ENCODE measurements at regions not wholly inside any gene's neighbourhood (a gene's known extent, or its start where the extent isn't known, plus 50 kb on each side); places are given as distances from the start of the nearest gene placed in this dataset.

- dilution Hi-C loops (cut with MboI; ENCODE audit: extremely low pct_ligation_motif_present, low sequenced_read_pairs) = no loop called here
- Histone ChIP-seq H3K79me2 (ENCODE audit: control insufficient read depth, insufficient read depth, low read length) (no peaks in the 10 kb centered on the region), H3K27ac (ENCODE audit: control insufficient read depth, insufficient read depth, low read length) (no peak overlapping the region), H3K9ac (ENCODE audit: control insufficient read depth, extremely low read depth, insufficient read depth, low read length) (no peak overlapping the region), H3K4me1 (ENCODE audit: control insufficient read depth, extremely low read depth, insufficient read depth, low read length) (peaks cover 2% of the 10 kb centered on the region), H3K9me1 (ENCODE audit: control insufficient read depth, extremely low read depth, insufficient read depth, low read length) (no peaks in the 10 kb centered on the region), H4K20me1 (ENCODE audit: control insufficient read depth, extremely low read depth, insufficient read depth, low read length) (no peaks in the 10 kb centered on the region), H3K9me3 (ENCODE audit: control insufficient read depth, low read depth, low read length) (no peaks in the 10 kb centered on the region), H2AFZ (ENCODE audit: control insufficient read depth, low read length) (no peak overlapping the region), H3K4me3 (ENCODE audit: control insufficient read depth in 2 of 3, extremely low read depth in 1 of 3, insufficient read depth in 2 of 3, low read depth in 1 of 3, low read length in 3 of 3) (no peak overlapping the region), H3K27me3 (ENCODE audit: control insufficient read depth, extremely low read depth, insufficient read depth, low read length) (no peaks in the 10 kb centered on the region), H3K4me2 (ENCODE audit: control insufficient read depth, extremely low read depth, insufficient read depth, low read depth, low read length) (no peak overlapping the region), H3K36me3 (ENCODE audit: control insufficient read depth in 2 of 2, extremely low read depth in 1 of 2, insufficient read depth in 2 of 2, low read length in 2 of 2) (no peaks in the 10 kb centered on the region)
- TF ChIP-seq EZH2 (IDR thresholded peaks at IDR 0.05; ENCODE audit: low read length) (no peak), CTCF (optimal IDR thresholded peaks at IDR 0.05 in 1 of 3, IDR thresholded peaks at IDR 0.05 in 1 of 3, conservative IDR thresholded peaks at IDR 0.05 in 1 of 3; ENCODE audit: extremely low read depth in 1 of 3, insufficient read depth in 2 of 3, low read length in 3 of 3) (no peak)
- DNase-seq (ENCODE audit: low read depth, low spot score) = no peak
- FAIRE-seq = no peak
These were observed 60.6 kb upstream of the DDHD1 start for GRCh38 chr14:53213761-53214160.

DNA sequence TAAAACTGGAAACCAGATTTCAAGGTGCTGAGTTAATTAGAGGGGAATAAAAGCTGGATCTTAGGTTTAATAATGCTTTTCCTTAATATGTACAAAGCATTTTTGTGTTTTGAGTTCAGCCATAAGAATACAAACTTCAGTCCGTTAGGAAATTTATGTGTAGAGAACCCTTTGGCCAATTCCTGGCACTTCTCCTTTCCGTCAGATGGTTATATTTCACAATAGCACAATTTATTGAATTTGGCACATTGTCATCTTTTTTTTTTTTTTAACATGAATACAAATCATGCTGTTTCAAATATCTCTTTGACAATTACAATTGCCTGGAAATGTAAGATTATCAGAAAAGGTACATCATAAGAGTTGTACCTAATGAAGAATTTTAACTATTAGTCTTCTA lies 56.2 kb upstream of the DDHD1 start:
- Histone ChIP-seq H3K27me3 (ENCODE audit: control insufficient read depth, extremely low read depth, insufficient read depth, low read length) (no peaks in the 10 kb centered on the region), H3K79me2 (ENCODE audit: control insufficient read depth, insufficient read depth, low read length) (no peaks in the 10 kb centered on the region), H2AFZ (ENCODE audit: control insufficient read depth, low read length) (no peak overlapping the region), H3K27ac (ENCODE audit: control insufficient read depth, insufficient read depth, low read length) (no peak overlapping the region), H3K4me2 (ENCODE audit: control insufficient read depth, extremely low read depth, insufficient read depth, low read depth, low read length) (no peak overlapping the region), H3K4me3 (ENCODE audit: control insufficient read depth in 2 of 3, extremely low read depth in 1 of 3, insufficient read depth in 2 of 3, low read depth in 1 of 3, low read length in 3 of 3) (no peak overlapping the region), H3K9me1 (ENCODE audit: control insufficient read depth, extremely low read depth, insufficient read depth, low read length) (no peaks in the 10 kb centered on the region), H3K9ac (ENCODE audit: control insufficient read depth, extremely low read depth, insufficient read depth, low read length) (no peak overlapping the region), H3K4me1 (ENCODE audit: control insufficient read depth, extremely low read depth, insufficient read depth, low read length) (no peaks in the 10 kb centered on the region), H4K20me1 (ENCODE audit: control insufficient read depth, extremely low read depth, insufficient read depth, low read length) (no peaks in the 10 kb centered on the region), H3K9me3 (ENCODE audit: control insufficient read depth, low read depth, low read length) (no peaks in the 10 kb centered on the region), H3K36me3 (ENCODE audit: control insufficient read depth in 2 of 2, extremely low read depth in 1 of 2, insufficient read depth in 2 of 2, low read length in 2 of 2) (no peaks in the 10 kb centered on the region)
- DNase-seq (ENCODE audit: low read depth, low spot score) = no peak
- no peak for FAIRE-seq
- no peak for TF ChIP-seq CTCF (optimal IDR thresholded peaks at IDR 0.05 in 1 of 3, IDR thresholded peaks at IDR 0.05 in 1 of 3, conservative IDR thresholded peaks at IDR 0.05 in 1 of 3; ENCODE audit: extremely low read depth in 1 of 3, insufficient read depth in 2 of 3, low read length in 3 of 3)
- TF ChIP-seq EZH2 (IDR thresholded peaks at IDR 0.05; ENCODE audit: low read length) = no peak
- dilution Hi-C loops (cut with MboI; ENCODE audit: extremely low pct_ligation_motif_present, low sequenced_read_pairs) = no loop called here

All from keratinocyte (primary cell).